ES-I3 (cell line): ENCODE measurements at regions not wholly inside any gene's neighbourhood (a gene's known extent, or its start where the extent isn't known, plus 50 kb on each side); places are given as distances from the start of the nearest gene placed in this dataset.

Experiments used
- H3K36me3 ChIP-seq: 2 replicates; pipeline ENCODE4 v1.6.1; 2013; ENCODE audit warnings: mild to moderate bottlenecking, low read length, control low read depth, moderate library complexity; ENCODE audit not compliant: insufficient read depth
- H3K4me1 ChIP-seq: 2 replicates; pipeline ENCODE4 v1.6.1; 2013; ENCODE audit warnings: mild to moderate bottlenecking, control low read depth, low read length; ENCODE audit not compliant: insufficient read depth
- H3K9ac ChIP-seq: 2 replicates; pipeline ENCODE4 v1.6.1; 2013; ENCODE audit warnings: low read depth, mild to moderate bottlenecking, low read length, moderate library complexity
- H3K9me3 ChIP-seq: 2 replicates; pipeline ENCODE4 v1.6.1; 2013; ENCODE audit warnings: mild to moderate bottlenecking, low read length, moderate library complexity; ENCODE audit not compliant: control insufficient read depth, insufficient read depth

DNA sequence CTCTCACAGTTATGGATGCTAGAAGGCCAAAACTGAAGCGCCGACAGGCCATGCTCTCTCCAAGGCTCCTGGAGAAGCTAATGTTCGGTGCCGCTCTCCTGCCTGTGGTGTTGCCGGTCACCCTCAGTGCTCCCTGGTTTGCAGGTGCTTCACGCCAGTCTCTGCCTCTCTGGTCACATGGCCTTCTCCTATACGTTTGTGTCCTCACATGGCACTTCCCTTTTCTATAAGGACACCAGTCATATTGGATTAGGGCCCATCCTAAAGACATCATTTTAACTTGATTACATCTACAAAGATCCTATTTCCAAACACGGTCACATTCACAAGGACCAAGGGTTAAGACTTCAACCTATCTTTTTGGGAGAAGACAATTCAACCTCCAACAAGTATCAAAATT is 671.3 kb upstream of the ARGLU1 start:
- H3K9me3 ChIP-seq: no peaks in the 10 kb centered on the region
- no peaks in the 10 kb centered on the region for H3K4me1 ChIP-seq
- no peaks in the 10 kb centered on the region for H3K36me3 ChIP-seq
- no peak overlapping the region for H3K9ac ChIP-seq

DNA sequence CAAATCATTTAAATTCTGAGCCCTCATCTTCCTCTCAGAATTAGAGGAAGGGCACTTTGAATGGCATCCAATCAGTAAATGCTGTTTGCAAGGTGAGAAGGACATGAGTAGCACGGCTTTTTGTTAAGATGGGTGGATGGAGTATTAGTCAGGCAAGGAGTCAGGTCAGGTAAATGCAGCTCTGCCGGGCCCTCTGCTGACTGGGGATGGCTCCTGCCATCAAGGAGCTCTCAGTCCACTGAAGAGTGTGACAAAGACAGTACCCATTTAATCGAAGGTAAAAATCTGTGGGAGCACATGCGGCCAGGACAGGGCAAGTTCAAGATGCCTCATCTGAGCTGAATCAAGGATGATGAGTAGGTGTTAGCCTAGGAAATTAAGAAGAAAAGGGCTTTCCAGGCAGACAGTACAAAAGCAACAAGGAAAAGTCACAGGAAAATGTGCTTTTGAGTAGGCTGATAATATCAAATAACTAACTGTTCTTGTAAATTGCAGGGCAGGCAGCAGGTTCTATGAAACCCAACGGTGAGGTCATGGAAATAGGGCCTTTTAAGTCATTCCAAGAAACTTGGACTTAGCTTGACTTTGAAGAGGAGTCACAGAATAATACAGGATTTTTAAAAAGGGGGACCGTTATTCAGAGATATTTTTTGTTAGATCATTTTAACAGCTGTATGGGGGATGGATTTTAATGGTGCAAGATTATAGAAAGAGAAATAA is 670.5 kb upstream of the ARGLU1 start:
- no peaks in the 10 kb centered on the region for H3K4me1 ChIP-seq
- H3K9ac ChIP-seq: no peak overlapping the region
- no peaks in the 10 kb centered on the region for H3K9me3 ChIP-seq
- no peaks in the 10 kb centered on the region for H3K36me3 ChIP-seq

DNA sequence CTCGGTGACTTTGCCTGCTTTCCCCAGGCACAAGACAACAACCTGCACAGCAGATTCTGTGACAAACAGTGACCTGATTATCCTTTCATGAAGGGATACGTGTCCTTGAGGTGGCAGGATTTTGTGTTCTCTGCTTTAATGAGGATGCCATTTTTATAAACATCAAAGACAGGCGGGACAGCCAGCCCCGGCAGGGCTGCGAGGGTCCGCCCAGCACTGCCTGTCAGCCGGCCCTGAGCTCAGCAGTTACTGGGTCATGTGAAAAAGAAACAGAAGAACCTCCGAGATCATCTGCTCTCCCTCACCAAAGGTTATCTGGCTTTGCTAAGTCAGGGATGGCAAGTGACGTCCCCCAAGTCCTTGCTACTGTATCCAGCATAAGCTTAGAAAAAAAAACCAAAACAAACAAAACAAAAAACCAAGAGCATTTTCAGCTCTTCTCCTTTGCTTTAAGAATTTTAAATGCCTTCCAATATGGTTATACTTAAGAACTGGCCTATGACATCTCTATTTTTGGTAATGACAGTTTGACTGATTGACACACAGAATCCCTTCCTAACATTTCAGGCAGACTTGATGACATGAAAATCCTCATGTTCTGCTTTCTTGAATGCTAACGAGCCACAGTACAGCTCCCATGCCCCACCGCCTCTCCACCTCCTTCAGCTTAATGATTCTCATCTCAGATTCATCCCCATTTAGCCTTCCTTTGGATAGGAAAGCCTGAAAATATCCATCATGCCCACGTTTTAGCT is 666.6 kb upstream of the ARGLU1 start:
- Histone ChIP-seq H3K36me3 (no peaks in the 10 kb centered on the region), H3K9ac (no peak overlapping the region), H3K4me1 (no peaks in the 10 kb centered on the region), H3K9me3 (no peaks in the 10 kb centered on the region)

DNA sequence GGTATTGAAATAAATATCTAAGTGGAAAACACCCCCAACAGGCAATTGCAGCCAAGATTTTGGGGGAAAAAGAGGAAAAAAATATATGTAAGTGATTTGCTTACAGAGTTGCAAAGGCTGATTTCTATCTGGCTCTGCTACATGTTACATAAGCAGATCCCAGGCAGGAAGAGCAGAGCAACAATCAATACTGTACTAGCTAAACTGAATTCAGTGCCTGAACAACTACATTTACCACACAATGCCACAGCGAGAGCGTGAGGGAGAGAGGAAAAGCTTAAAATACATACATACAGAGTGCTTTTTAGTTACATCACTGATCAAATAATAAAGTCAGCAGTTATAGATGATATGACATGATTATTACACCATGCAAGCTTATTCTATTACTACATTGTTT is 665.6 kb upstream of the ARGLU1 start:
- no peaks in the 10 kb centered on the region for H3K36me3 ChIP-seq
- H3K9ac ChIP-seq: no peak overlapping the region
- H3K4me1 ChIP-seq: no peaks in the 10 kb centered on the region
- no peaks in the 10 kb centered on the region for H3K9me3 ChIP-seq

DNA sequence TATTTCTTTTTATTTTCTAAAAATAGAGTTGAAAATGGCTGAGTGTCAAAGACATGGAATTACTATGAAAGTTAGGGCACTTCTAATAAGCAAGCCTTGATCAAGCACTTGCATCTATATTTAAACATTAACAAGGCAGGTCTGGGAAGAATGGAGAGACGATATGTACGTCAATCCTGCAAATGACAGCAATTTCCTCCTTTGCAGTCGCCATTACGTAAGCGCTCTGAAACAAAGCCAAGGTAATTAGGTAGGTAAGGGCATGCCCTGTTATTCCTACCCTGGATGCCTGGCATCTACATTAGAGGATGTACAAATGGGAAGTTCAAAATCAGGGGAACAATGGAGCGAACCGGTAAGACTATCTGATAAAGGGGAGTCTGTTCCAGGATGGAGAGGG is 664.0 kb upstream of the ARGLU1 start:
- Histone ChIP-seq H3K4me1 (no peaks in the 10 kb centered on the region), H3K9ac (no peak overlapping the region), H3K36me3 (no peaks in the 10 kb centered on the region), H3K9me3 (no peaks in the 10 kb centered on the region)

DNA sequence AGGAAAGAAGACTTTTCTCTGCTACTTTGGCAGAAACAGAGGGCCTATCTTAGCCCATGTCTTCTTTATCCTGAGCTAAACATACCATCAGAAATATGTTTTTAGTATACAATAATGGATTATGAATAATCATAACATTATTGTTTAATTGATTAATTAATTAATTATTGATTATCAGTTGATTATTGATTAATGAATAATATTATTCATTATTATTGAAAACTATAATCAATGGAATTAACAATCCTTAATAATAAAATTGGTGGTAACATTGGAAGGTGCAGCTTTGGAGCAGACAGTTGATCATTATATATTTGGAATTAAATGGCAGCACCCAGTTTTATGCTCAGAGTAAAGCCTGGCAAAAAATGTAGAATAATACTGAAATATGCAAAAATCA is 655.9 kb upstream of the ARGLU1 start:
- H3K9ac ChIP-seq: no peak overlapping the region
- H3K4me1 ChIP-seq: peaks cover 10% of the 10 kb centered on the region; the same call in 1 of the 2 replicates
- H3K36me3 ChIP-seq: no peaks in the 10 kb centered on the region
- no peaks in the 10 kb centered on the region for H3K9me3 ChIP-seq

DNA sequence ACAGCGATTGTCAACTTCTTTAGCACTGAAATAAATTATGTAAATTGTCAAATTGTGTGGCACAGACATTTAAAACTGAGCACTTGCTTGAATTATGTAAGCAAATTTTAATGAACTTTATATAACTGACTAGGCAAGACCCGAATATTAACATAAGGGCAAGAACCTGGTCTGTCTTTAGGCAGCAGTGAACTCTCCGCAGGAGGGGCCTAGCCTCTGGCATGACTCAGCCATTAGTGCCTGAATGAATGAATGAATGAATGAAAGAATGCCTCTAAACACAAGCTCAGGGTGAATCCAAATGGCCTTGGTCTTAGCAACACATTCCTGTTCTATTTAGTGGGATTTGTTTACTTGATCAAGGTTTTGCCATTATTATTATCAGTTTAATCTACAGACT is 654.7 kb upstream of the ARGLU1 start:
- Histone ChIP-seq H3K9me3 (no peaks in the 10 kb centered on the region), H3K4me1 (peaks cover 10% of the 10 kb centered on the region; the same call in 1 of the 2 replicates), H3K9ac (no peak overlapping the region), H3K36me3 (no peaks in the 10 kb centered on the region)

DNA sequence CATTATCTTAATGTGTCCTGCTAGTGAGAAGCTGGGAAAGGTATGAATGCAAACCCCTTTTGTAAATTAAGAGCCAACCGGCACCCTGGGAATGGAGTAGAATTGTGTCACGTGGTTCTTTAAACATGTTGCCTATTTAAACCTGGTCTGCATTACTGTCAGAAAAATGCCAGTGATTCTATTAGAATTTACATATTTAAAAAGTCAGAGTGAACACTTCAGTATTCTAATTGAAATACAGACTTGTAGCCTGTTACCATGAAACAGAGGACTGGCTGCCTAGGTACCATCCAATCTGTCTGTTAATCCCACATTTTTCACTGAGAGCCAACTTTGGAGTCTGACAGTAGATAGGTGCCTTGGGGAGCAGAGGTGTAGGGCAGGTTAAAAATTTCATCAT is 652.3 kb upstream of the ARGLU1 start:
- Histone ChIP-seq H3K9ac (no peak overlapping the region), H3K36me3 (no peaks in the 10 kb centered on the region), H3K9me3 (no peaks in the 10 kb centered on the region), H3K4me1 (peaks cover 10% of the 10 kb centered on the region; the same call in 1 of the 2 replicates)

DNA sequence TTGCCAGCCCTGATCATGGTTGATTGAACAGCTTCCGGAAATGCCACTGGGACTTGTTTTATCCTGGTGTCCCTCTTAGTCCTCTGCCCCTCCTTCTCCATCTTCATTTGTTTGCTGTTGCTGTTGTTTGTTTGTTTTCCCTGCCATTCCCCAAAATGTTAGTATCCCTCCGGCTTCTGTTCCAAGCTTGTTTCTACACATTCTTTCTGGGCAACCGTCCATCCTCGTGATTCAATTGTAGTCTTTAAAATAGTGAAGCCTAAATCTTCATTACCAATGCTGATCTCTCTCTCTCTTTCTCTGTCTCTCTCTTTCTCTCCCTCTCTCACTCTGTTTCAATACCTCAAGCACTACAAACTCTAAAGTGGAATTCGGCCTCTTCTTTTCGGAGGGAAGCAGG is 649.3 kb upstream of the ARGLU1 start:
- no peaks in the 10 kb centered on the region for H3K9me3 ChIP-seq
- no peak overlapping the region for H3K9ac ChIP-seq
- H3K4me1 ChIP-seq: peaks cover 4% of the 10 kb centered on the region; the same call in 1 of the 2 replicates
- no peaks in the 10 kb centered on the region for H3K36me3 ChIP-seq

DNA sequence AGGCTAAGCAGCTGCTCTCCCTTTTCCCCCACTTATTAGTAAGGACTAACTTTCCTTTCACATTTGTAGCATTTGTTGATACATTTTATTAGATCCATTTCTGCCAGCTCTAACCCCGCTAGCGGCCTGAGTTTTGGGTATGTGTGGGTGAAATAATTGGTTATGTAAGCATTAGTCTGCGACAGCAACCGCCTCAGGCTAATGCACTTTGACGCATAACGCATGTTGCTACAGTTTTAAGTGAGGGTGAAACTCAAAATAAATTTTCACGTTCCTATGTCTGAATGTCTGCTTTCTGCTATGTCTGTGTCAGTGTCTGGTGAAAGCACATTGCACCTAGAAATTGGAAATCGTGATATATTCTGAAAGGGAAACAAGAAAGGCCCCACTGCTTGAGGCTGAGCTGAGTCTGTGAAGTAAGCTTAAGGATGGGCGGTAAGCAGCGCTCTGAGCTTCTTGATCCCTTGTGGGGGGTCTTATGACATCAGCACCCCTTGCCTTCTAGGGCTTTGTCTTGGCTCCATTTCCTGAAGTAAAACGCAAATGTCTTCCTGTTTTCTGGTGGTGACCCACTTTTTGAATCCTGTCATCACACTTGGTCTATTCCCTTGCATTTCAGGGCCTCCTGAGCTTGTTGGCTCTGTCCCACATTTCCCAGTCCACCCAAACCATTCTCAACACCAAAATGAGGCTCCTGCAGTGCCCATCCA is 648.3 kb upstream of the ARGLU1 start:
- Histone ChIP-seq H3K9ac (no peak overlapping the region), H3K4me1 (no peaks in the 10 kb centered on the region; the same call in 1 of the 2 replicates), H3K9me3 (no peaks in the 10 kb centered on the region), H3K36me3 (no peaks in the 10 kb centered on the region)

DNA sequence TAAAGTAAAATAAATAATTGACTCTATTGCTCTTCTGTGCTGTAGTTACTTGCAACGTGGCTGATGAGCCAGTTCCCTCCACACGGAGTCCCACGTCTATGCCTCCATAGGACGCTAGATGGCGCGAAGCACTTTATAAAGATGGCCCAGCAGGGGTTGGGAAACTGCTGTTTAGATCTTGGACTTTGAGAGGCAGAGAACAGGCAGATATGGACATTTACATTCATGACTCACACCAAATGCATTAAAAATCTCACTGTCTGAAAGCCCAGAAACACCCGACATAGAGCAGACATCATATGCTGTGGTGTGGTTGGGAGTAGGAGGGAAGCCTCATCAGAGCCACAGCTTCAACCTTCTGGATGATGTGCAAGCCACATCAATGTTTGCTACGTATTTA is 643.1 kb upstream of the ARGLU1 start:
- no peaks in the 10 kb centered on the region for H3K36me3 ChIP-seq
- no peaks in the 10 kb centered on the region for H3K9me3 ChIP-seq
- no peak overlapping the region for H3K9ac ChIP-seq
- H3K4me1 ChIP-seq: no peaks in the 10 kb centered on the region; the same call in 1 of the 2 replicates

DNA sequence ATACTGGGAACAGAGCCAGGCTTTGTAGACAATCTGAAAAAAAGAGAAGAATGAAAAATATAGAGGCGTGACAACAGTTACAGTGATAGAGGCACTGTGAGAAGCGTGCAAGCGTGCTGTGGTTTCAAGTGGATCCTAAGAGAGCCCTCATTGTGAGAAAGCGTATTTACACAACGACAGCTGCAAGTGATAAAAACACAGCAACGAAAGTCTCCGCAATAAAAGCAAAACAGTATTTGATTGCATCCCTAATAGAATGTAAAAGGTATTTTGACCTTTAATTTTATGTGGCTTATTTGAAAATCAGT is 642.7 kb upstream of the ARGLU1 start:
- Histone ChIP-seq H3K9me3 (no peaks in the 10 kb centered on the region), H3K36me3 (no peaks in the 10 kb centered on the region), H3K4me1 (no peaks in the 10 kb centered on the region), H3K9ac (no peak overlapping the region)

DNA sequence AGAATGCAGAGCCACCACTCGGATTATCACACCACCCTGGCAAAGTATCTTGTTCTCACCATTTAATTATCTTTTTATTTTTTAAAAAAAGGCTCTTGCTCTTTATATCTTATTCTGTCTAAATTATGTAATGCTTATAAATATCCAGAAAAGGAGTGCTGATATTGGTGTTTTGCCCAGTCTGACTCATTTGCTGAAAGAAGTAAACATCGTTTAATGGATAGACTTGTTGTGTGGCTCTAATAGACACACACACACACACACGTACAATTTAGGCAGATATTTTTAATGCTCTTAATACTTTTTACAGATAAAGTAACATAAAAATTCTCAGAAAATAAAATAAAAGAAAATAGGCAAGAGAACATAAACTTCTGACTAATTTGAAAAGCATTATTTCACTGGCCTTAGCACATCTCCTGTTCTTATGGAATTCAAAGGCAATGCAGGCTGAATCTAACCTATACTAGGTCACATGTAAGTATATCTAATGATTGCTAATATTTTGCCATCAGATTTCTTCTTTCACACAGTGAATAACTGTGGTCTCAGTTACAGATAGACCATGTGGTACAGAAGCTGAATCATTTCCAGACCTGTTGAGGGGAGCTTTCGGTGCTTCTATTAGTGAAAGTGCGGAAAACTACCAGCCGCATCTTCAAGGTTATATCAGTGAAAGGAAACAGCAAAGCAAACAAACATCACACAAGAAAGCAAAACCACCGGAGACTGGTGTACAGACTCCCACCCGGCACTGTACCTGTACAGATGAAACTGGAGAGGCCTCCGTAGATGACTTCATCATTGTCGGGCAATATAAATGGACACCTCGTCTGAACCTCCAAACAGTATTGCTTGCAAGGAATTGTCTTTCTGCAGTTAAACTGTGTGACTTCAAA is 642.1 kb upstream of the ARGLU1 start:
- Histone ChIP-seq H3K9ac (no peak overlapping the region), H3K9me3 (no peaks in the 10 kb centered on the region), H3K36me3 (no peaks in the 10 kb centered on the region), H3K4me1 (no peaks in the 10 kb centered on the region)

DNA sequence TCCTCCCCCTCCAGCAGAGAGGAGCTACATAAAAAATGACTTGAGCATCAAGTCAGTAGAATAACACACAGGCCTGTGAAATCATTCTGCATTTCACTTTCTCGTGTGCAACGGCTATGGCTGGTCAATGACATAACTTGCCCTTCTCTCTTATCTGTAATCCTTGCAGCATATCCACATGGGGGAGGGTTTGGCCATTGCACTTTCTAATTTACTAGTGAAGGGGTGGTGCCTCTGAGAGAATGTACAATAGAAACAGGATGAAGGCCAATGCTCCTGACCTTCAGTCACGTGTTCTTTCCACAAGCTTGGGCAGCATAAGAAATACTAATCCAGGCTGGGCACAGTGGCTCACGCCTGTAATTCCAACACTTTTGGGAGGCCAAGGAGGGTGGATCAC is 641.0 kb upstream of the ARGLU1 start:
- H3K9ac ChIP-seq: no peak overlapping the region
- no peaks in the 10 kb centered on the region for H3K36me3 ChIP-seq
- H3K4me1 ChIP-seq: no peaks in the 10 kb centered on the region
- H3K9me3 ChIP-seq: no peaks in the 10 kb centered on the region
